B cell (primary cell): ENCODE measurements at regions not wholly inside any gene's neighbourhood (a gene's known extent, or its start where the extent isn't known, plus 50 kb on each side); places are given as distances from the start of the nearest gene placed in this dataset.

Experiments
- ATAC-seq: fragments of 200-7000 bp; cut with Tn5 transposase; one replicate; pipeline ENCODE4 v1.10.0; 2021; ENCODE audit warnings: low read depth, mild to moderate bottlenecking, moderate number of reproducible peaks, moderate library complexity
- CTCF ChIA-PET: fragments of 350-600 bp; sonication (Branson Sonifier 250); formaldehyde crosslinking; loops from one replicate; lab custom pipeline; 2021; ENCODE audit warnings: antibody characterized with exemption, inconsistent platforms; lab: Charles Lee
- POLR2A ChIA-PET: fragments of 350-600 bp; sonication (Branson Sonifier 250); formaldehyde crosslinking; loops from one replicate; lab custom pipeline; 2021; ENCODE audit warnings: antibody characterized with exemption; lab: Charles Lee
- DNase-seq: peaks from one replicate; pipeline ENCODE4 v3.0.0; 2013
- H2AFZ ChIP-seq: 2 replicates; pipeline ENCODE4 v1.6.1; 2012; ENCODE audit warnings: mild to moderate bottlenecking, low read depth, low read length; ENCODE audit not compliant: insufficient read depth, poor library complexity, severe bottlenecking
- H3K27ac ChIP-seq, 2 donors: 1 replicate in 1 of 2; 2 replicates in 1 of 2; pipeline ENCODE4 v1.5.1; 2012 to 2013; ENCODE audit warnings: low read length in 2 of 2, mild to moderate bottlenecking in 2 of 2, moderate library complexity in 1 of 2
- H3K27me3 ChIP-seq, 4 experiments: fragments of 200-600 bp in 1 of 4; sonication (generic) in 1 of 4; replicated peaks in 1 of 4; 1 replicate in 2 of 4; 2 replicates in 2 of 4; pipeline versions ENCODE4 v1.6.1 to v1.7.0; 2013 to 2016; ENCODE audit warnings: low read length in 3 of 4, mild to moderate bottlenecking in 2 of 4, mixed read lengths in 1 of 4, moderate library complexity in 1 of 4; ENCODE audit not compliant: insufficient read depth in 4 of 4, control insufficient read depth in 3 of 4; ENCODE audit errors: control extremely low read depth in 1 of 4
- H3K36me3 ChIP-seq, 2 experiments: replicated peaks in 1 of 2; 1 replicate in 1 of 2; 2 replicates in 1 of 2; pipeline versions ENCODE4 v1.6.1 to v1.7.1; 2013; ENCODE audit warnings: low read length in 1 of 2; ENCODE audit not compliant: insufficient read depth in 2 of 2, control insufficient read depth in 1 of 2; ENCODE audit errors: control extremely low read depth in 1 of 2, extremely low read depth in 1 of 2
- H3K4me1 ChIP-seq, 2 donors: fragments of 200-600 bp in 1 of 2; sonication (generic) in 1 of 2; 1 replicate in 1 of 2; 2 replicates in 1 of 2; pipeline versions ENCODE4 v1.5.1 to v1.6.1; 2013 to 2017; ENCODE audit warnings: low read length in 2 of 2; ENCODE audit not compliant: control insufficient read depth in 2 of 2, insufficient read depth in 2 of 2
- H3K4me2 ChIP-seq: replicated peaks from 2 replicates; pipeline ENCODE3; 2012; ENCODE audit warnings: mild to moderate bottlenecking, low read depth, low read length; ENCODE audit not compliant: poor library complexity, severe bottlenecking
- H3K4me3 ChIP-seq, 5 experiments: fragments of 200-600 bp in 1 of 5; sonication (generic) in 1 of 5; 1 replicate in 3 of 5; 2 replicates in 2 of 5; pipeline versions ENCODE4 v1.5.1 to v1.7.0; 2011 to 2016; ENCODE audit warnings: low read length in 4 of 5, mild to moderate bottlenecking in 4 of 5, low read depth in 2 of 5, control low read depth in 1 of 5, moderate library complexity in 1 of 5; ENCODE audit not compliant: insufficient read depth in 1 of 5; ENCODE audit errors: control extremely low read depth in 1 of 5, extremely low read depth in 1 of 5
- H3K79me2 ChIP-seq: fragments of 200-600 bp; sonication (generic); one replicate; pipeline ENCODE4 v1.6.0; 2016; ENCODE audit warnings: low read length; ENCODE audit not compliant: control insufficient read depth, insufficient read depth
- H3K9ac ChIP-seq: fragments of 200-600 bp; sonication (generic); 2 replicates; pipeline ENCODE4 v1.6.1; 2017; ENCODE audit warnings: mild to moderate bottlenecking, low read length, moderate library complexity
- H3K9me3 ChIP-seq, 3 donors: one replicate each; pipeline versions ENCODE4 v1.6.1 to v1.7.1; 2013; ENCODE audit warnings: low read length in 2 of 3; ENCODE audit not compliant: control insufficient read depth in 2 of 3, insufficient read depth in 1 of 3; ENCODE audit errors: control extremely low read depth in 1 of 3
- H4K20me1 ChIP-seq: 2 replicates; pipeline ENCODE4 v1.6.0; 2012; ENCODE audit warnings: mild to moderate bottlenecking, low read length; ENCODE audit not compliant: insufficient read depth, control insufficient read depth, poor library complexity, severe bottlenecking
- H3K27ac Mint-ChIP-seq: one replicate; pipeline ENCODE4 v1.8.0; 2021; ENCODE audit warnings: mixed read lengths
- H3K27me3 Mint-ChIP-seq: one replicate; pipeline ENCODE4 v1.8.0; 2021; ENCODE audit warnings: mixed read lengths
- H3K4me1 Mint-ChIP-seq: one replicate; pipeline ENCODE4 v1.8.0; 2021; ENCODE audit warnings: mixed read lengths
- H3K4me3 Mint-ChIP-seq: one replicate; pipeline ENCODE4 v1.8.0; 2021; ENCODE audit warnings: mixed read lengths
- H3K9me3 Mint-ChIP-seq: one replicate; pipeline ENCODE4 v1.8.0; 2022; ENCODE audit warnings: mixed read lengths; ENCODE audit not compliant: insufficient read depth
- EZH2 ChIP-seq: IDR thresholded peaks from 2 replicates; pipeline ENCODE4 v1.6.1; 2012; ENCODE audit warnings: borderline replicate concordance, low read depth, mild to moderate bottlenecking, moderate library complexity, low read length; ENCODE audit not compliant: insufficient read depth, poor library complexity, severe bottlenecking
- WGBS: methylation state at CpG from one replicate; pipeline ENCODE4 v1.1.5; 2013; ENCODE audit warnings: missing lambda C conversion rate; ENCODE audit not compliant: insufficient coverage; 5-methylcytosine and 5-hydroxymethylcytosine counted together
- intact Hi-C: fragments of 100-400 bp; cut with micrococcal nuclease; formaldehyde crosslinking; loops from one replicate; pipeline ENCODE4 v1.10.0; 2022
- TF ChIP-seq, protein P1 (sequence below): fragments of 200-600 bp; IDR thresholded peaks from one replicate; pipeline ENCODE4 v1.8.0; 2022; ENCODE audit warnings: antibody characterized with exemption, mild to moderate bottlenecking

DNA sequence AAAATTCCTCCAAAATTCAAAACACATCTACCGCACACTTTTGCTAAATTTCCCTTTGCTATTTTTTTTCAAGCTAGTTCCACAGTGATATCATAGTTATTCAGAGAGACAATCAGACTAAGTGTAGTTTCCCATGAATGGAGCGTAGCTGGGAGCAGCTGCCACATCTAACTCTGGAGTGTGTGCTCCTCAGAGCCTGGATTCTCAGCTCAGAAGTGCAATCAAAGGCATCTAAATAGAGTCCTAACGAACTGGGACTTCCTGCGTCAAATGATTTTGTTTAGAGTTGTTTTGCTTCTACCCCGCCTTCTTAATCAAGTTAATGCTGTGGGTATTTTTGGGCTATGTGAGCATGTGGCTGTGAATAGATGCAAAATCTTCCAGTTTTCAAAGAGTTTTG lies 160.3 kb downstream of the TMEM18 start:
- Histone ChIP-seq H3K4me1 (no peaks in the 10 kb centered on the region), H3K36me3 (no peaks in the 10 kb centered on the region), H2AFZ (no peak overlapping the region), H3K4me2 (no peak overlapping the region), H4K20me1 (no peaks in the 10 kb centered on the region), H3K27me3 (no peaks in the 10 kb centered on the region), H3K9ac (no peak overlapping the region), H3K9me3 (peaks cover 0 to 1% (median 0%) of the 10 kb centered on the region in 3 donors), H3K27ac (no peak overlapping the region), H3K79me2 (no peaks in the 10 kb centered on the region), H3K4me3 (no peak overlapping the region)
- intact Hi-C loops = no loop called here
- no peak for ATAC-seq
- ChIA-PET POLR2A (no interaction called here), CTCF (no interaction called here)
- Mint-ChIP-seq H3K27me3 (peaks cover 5% of the 10 kb centered on the region), H3K4me1 (no peaks in the 10 kb centered on the region), H3K9me3 (no peaks in the 10 kb centered on the region), H3K27ac (no peak overlapping the region), H3K4me3 (no peak overlapping the region)
- DNase-seq = no peak
- TF ChIP-seq, protein P1, sequence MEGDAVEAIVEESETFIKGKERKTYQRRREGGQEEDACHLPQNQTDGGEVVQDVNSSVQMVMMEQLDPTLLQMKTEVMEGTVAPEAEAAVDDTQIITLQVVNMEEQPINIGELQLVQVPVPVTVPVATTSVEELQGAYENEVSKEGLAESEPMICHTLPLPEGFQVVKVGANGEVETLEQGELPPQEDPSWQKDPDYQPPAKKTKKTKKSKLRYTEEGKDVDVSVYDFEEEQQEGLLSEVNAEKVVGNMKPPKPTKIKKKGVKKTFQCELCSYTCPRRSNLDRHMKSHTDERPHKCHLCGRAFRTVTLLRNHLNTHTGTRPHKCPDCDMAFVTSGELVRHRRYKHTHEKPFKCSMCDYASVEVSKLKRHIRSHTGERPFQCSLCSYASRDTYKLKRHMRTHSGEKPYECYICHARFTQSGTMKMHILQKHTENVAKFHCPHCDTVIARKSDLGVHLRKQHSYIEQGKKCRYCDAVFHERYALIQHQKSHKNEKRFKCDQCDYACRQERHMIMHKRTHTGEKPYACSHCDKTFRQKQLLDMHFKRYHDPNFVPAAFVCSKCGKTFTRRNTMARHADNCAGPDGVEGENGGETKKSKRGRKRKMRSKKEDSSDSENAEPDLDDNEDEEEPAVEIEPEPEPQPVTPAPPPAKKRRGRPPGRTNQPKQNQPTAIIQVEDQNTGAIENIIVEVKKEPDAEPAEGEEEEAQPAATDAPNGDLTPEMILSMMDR = no peak
- no peak for TF ChIP-seq EZH2
- WGBS = 90% methylated on average over 4 of the region's 5 CpGs

GRCh38 chr2:516131-516530 lies 161.1 kb downstream of the TMEM18 start:
- Histone ChIP-seq H3K9me3 (no peaks in the 10 kb centered on the region), H3K27ac (no peak overlapping the region), H3K4me2 (no peak overlapping the region), H3K27me3 (no peaks in the 10 kb centered on the region), H2AFZ (no peak overlapping the region), H3K79me2 (no peaks in the 10 kb centered on the region), H4K20me1 (no peaks in the 10 kb centered on the region), H3K9ac (no peak overlapping the region), H3K4me3 (no peak overlapping the region), H3K36me3 (no peaks in the 10 kb centered on the region), H3K4me1 (no peaks in the 10 kb centered on the region)
- TF ChIP-seq, protein P1 = no peak
- no peak for TF ChIP-seq EZH2
- DNase-seq (no peak), ATAC-seq (no peak)
- ChIA-PET CTCF (no interaction called here), POLR2A (no interaction called here)
- Mint-ChIP-seq H3K9me3 (no peaks in the 10 kb centered on the region), H3K27me3 (peaks cover 5% of the 10 kb centered on the region), H3K27ac (no peak overlapping the region), H3K4me1 (no peaks in the 10 kb centered on the region), H3K4me3 (no peak overlapping the region)
- intact Hi-C loops = no loop called here
- 98% methylated on average over 7 of the region's 7 CpGs for WGBS
